ENCODE measurements at regions not wholly inside any gene's neighbourhood (a gene's known extent, or its start where the extent isn't known, plus 50 kb on each side); places are given as distances from the start of the nearest gene placed in this dataset.

DNA sequence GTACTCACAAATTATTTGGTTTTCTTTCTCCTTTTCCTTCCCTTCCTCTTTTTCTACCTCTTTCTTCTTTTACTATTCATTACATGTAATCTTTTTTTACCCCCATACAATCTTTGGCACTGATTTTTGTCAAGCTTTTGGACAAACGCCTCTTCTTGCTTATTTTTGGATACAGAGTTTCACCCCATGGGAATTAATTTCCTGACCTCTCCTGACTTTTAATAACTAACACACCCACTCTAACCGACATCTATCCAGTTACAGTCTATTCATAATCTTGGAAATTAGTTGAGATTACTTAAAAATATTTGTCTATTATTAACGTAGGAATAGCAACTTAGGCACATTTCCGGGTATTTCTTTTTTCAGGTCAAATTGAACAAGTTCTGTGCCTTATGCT is 101.2 kb downstream of the HDGFL1 start:
- intact Hi-C loops (cut with DNase I): no loop called here
- TF ChIP-seq, protein P1, sequence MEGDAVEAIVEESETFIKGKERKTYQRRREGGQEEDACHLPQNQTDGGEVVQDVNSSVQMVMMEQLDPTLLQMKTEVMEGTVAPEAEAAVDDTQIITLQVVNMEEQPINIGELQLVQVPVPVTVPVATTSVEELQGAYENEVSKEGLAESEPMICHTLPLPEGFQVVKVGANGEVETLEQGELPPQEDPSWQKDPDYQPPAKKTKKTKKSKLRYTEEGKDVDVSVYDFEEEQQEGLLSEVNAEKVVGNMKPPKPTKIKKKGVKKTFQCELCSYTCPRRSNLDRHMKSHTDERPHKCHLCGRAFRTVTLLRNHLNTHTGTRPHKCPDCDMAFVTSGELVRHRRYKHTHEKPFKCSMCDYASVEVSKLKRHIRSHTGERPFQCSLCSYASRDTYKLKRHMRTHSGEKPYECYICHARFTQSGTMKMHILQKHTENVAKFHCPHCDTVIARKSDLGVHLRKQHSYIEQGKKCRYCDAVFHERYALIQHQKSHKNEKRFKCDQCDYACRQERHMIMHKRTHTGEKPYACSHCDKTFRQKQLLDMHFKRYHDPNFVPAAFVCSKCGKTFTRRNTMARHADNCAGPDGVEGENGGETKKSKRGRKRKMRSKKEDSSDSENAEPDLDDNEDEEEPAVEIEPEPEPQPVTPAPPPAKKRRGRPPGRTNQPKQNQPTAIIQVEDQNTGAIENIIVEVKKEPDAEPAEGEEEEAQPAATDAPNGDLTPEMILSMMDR (IDR thresholded peaks at IDR 0.05): no peak
- ATAC-seq (no peak), DNase-seq (no peak)
- Histone ChIP-seq H3K36me3 (ENCODE audit: insufficient read depth in 1 of 2, low read depth in 1 of 2) (no peaks in the 10 kb centered on the region), H3K27me3 (ENCODE audit: insufficient read depth in 3 of 3, low read length in 2 of 3) (no peaks in the 10 kb centered on the region), H3K27ac (no peak overlapping the region), H3K4me3 (no peak overlapping the region), H3K9me3 (no peaks in the 10 kb centered on the region), H3K4me1 (peaks cover 7% of the 10 kb centered on the region)
- WGBS, 3 donors: 8 to 18% (median 9%) methylated on average over 4 of the region's 4 CpGs

DNA sequence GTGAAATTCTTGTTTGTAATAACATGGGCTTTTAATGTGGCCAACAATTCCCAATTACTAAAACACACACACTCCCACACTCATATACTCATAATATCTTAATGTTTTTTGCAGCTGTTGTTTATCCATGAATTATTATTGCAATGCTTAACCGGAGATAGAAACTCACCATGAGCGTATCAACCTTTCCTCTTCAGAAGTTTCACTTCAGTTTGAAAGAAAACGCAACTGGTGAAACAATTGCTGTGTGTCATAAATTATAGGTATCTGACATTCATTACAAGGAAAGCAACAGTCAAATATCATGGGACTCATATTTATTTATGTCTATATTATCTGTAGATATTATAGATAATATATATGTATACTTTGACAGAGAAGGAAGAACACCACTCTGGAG is 104.1 kb downstream of the HDGFL1 start:
- Histone ChIP-seq H3K27me3 (ENCODE audit: insufficient read depth in 3 of 3, low read length in 2 of 3) (no peaks in the 10 kb centered on the region), H3K9me3 (no peaks in the 10 kb centered on the region), H3K36me3 (ENCODE audit: insufficient read depth in 1 of 2, low read depth in 1 of 2) (no peaks in the 10 kb centered on the region), H3K27ac (no peak overlapping the region), H3K4me3 (no peak overlapping the region), H3K4me1 (peaks cover 7% of the 10 kb centered on the region)
- intact Hi-C loops (cut with DNase I): no loop called here
- DNase-seq: no peak
- TF ChIP-seq, protein P1 (IDR thresholded peaks at IDR 0.05): no peak
- WGBS, 3 donors: 32 to 35% (median 34%) methylated on average over 3 of the region's 3 CpGs
- ATAC-seq: no peak

DNA sequence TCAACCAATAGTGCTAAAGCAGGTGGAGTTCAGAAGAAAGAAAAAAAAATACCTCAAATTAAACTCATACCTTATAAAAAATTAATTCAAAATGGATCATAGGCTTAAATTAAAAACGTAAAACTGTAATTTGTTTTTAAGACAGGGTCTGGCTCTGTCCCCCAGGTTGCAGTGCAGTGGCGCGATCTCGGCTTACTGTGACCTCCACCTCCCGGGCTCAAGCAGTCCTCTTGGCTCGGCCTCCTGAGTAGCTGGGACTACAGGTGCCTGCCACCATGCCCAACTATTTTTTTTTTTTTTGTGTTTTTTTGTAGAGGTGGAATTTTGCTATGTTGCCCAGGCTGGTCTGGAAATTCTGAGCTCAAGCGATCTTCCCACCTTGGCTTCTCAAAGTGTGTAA is 111.6 kb downstream of the HDGFL1 start:
- H3K36me3 ChIP-seq (ENCODE audit: insufficient read depth in 1 of 2, low read depth in 1 of 2): no peaks in the 10 kb centered on the region
- 95 to 96% (median 95%) methylated on average over 7 of the region's 7 CpGs for WGBS, 3 donors
- H3K27ac ChIP-seq: no peak overlapping the region
- intact Hi-C loops (cut with DNase I): no loop called here
- ATAC-seq (no peak), DNase-seq (no peak)
- TF ChIP-seq, protein P1 (IDR thresholded peaks at IDR 0.05): no peak
- no peaks in the 10 kb centered on the region for H3K27me3 ChIP-seq (ENCODE audit: insufficient read depth in 3 of 3, low read length in 2 of 3)
- no peaks in the 10 kb centered on the region for H3K9me3 ChIP-seq
- no peaks in the 10 kb centered on the region for H3K4me1 ChIP-seq
- no peak overlapping the region for H3K4me3 ChIP-seq

DNA sequence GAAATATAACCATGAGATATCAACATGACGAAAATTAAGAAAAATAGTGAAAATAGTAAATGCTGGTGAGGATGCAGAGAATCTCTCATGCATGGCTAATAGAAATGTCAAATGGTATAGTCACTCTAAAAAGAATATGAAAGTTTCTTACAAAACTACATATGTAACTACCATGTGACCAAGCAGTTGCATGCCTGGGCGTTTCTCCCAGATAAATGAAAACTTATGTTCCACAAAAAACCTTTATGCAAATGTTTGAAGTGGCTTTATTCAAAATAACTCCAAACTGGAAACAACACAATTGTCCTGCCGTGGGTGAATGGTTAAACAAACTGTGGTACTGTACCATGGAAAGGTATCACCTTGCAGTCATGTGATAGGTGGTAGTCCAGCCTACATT is 112.4 kb downstream of the HDGFL1 start:
- Histone ChIP-seq H3K9me3 (no peaks in the 10 kb centered on the region), H3K4me1 (no peaks in the 10 kb centered on the region), H3K27ac (no peak overlapping the region), H3K4me3 (no peak overlapping the region), H3K27me3 (ENCODE audit: insufficient read depth in 3 of 3, low read length in 2 of 3) (no peaks in the 10 kb centered on the region), H3K36me3 (ENCODE audit: insufficient read depth in 1 of 2, low read depth in 1 of 2) (no peaks in the 10 kb centered on the region)
- TF ChIP-seq, protein P1 (IDR thresholded peaks at IDR 0.05): no peak
- intact Hi-C loops (cut with DNase I): no loop called here
- WGBS, 3 donors: 85 to 93% (median 93%) methylated on average over 3 of the region's 3 CpGs
- DNase-seq (no peak), ATAC-seq (no peak)

DNA sequence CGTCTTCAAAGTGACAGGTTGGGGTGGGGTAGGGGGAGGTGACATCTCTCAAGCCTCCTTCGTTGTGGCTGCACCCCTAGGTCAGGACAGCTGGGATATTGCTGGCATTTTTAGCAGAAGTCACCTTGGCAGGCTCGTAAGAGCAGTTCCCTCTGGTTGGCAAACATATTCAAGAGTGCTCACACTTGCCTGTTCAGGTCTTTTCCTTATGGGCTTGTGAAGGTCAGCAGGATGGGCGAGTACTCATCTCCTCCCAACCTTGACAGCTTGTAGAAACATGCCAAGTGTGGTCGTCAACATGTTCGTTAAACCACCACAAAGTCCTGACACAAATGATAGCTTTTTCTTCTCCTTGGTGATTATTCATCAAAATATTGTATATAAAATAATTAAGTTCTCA is 113.6 kb downstream of the HDGFL1 start:
- Histone ChIP-seq H3K4me1 (no peaks in the 10 kb centered on the region), H3K27ac (no peak overlapping the region), H3K4me3 (no peak overlapping the region), H3K27me3 (ENCODE audit: insufficient read depth in 3 of 3, low read length in 2 of 3) (no peaks in the 10 kb centered on the region), H3K36me3 (ENCODE audit: insufficient read depth in 1 of 2, low read depth in 1 of 2) (no peaks in the 10 kb centered on the region), H3K9me3 (no peaks in the 10 kb centered on the region)
- TF ChIP-seq, protein P1 (IDR thresholded peaks at IDR 0.05): no peak
- intact Hi-C loops (cut with DNase I): no loop called here
- ATAC-seq: no peak
- no peak for DNase-seq
- 70 to 79% (median 72%) methylated on average over 6 of the region's 6 CpGs for WGBS, 3 donors
